Ishikawa (cell line): ENCODE measurements at regions not wholly inside any gene's neighbourhood (a gene's known extent, or its start where the extent isn't known, plus 50 kb on each side); places are given as distances from the start of the nearest gene placed in this dataset.

Experiments
- CEBPB ChIP-seq: IDR thresholded peaks from 2 replicates; pipeline ENCODE4 v1.6.1; 2012
- CREB1 ChIP-seq: IDR thresholded peaks from 2 replicates; pipeline ENCODE4 v1.6.1; 2012; ENCODE audit warnings: low read depth

- TF ChIP-seq CREB1 (no peak), CEBPB (no peak)
These were observed 209.5 kb upstream of the SUCLG2 start for GRCh38 chr3:67863869-67864268.
